ENCODE measurements at regions not wholly inside any gene's neighbourhood (a gene's known extent, or its start where the extent isn't known, plus 50 kb on each side); places are given as distances from the start of the nearest gene placed in this dataset.

- DNase-seq (ENCODE audit: low read depth in 2 of 2), result no peak
Measured at GRCh38 chr21:15526798-15527197, 203.0 kb upstream of the USP25 start.

- no peak for DNase-seq (ENCODE audit: low read depth in 2 of 2)
Measured at GRCh38 chr21:15528346-15528745, 201.4 kb upstream of the USP25 start.

- DNase-seq (ENCODE audit: low read depth in 2 of 2), result no peak
Measured at GRCh38 chr21:15531986-15532385, 197.8 kb upstream of the USP25 start.

DNA sequence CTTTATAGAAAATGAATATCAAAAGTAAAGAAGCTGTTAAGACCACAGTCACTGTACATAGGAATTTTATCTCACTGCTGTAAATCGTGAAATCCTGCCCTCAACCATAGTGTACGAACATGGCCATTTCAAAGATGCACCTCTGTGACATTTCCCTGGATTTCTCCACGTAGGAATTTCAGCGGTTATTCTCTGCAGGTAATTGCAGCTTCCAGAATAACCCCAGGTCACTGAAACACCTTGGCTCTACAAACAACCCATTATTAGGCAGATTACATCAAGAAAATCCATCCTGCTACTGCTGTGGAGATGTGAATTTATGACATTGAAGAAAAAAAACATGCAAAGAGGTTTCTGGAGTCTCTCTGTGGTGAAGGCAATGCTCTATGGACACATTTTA lies 196.2 kb upstream of the USP25 start:
- DNase-seq (ENCODE audit: low read depth in 2 of 2), result no peak

DNA sequence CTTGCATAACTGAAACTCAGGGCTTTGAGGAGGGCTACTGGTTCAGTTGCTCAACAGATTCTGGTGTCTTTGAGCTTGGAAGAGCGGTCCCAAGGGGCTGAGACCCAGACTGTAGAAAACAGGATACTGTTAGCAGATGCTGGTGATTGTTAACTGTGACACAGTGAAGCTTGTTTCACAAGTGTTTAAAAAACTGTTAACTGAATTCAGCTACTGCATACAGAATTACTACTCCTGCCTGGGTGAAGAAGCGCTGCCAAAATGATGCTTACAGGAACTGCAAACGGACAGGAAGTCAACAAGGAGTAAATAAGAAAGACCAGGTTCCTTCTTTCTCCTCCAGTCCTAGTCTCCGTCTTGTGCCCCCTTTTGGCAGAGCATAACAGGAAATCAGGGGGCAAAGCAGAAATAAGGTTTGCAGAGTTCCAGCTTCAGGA lies 195.3 kb upstream of the USP25 start:
- DNase-seq (ENCODE audit: low read depth in 2 of 2), result no peak

DNA sequence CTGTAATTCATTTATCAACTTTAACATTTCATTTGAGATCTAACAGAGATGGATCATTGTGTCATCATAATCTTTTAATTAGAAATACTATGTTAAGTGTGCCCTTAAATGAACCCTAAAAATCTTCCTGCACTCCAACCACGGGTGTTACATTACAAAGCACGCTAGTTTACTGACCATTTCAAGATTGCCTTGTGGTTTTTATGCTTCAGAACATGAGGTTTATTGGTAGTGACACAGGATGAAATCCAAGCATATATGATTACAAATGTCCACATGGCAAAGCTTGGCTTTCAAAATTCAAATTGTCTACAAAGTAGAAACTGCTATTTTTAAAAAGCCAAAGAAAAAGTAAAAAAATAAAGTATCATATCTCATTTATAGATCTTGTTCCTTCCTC lies 190.4 kb upstream of the USP25 start:
- DNase-seq (ENCODE audit: low read depth in 2 of 2), result no peak

DNA sequence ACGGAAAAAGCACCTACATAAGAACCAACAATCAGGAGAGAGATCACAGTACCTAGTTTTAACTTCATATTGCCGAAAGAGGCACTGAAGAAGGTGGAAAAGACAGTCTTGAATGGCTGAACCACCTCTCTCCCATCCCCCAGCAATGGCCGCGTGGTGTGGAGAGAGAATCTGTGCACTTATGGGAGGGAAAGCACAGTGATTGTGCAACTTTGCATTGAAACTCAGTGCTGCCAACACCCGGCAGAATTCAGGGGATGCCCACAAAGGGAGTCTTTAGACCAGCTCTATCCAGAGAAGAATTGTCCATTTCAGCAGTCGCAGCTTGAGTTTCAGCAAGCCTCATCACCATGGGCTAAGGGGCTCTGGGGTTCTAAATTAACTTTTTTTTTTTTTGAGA lies 186.3 kb upstream of the USP25 start:
- no peak for DNase-seq (ENCODE audit: low read depth in 2 of 2)

GRCh38 chr21:15549671-15550070 lies 180.1 kb upstream of the USP25 start:
- DNase-seq (ENCODE audit: low read depth in 2 of 2), result no peak

DNA sequence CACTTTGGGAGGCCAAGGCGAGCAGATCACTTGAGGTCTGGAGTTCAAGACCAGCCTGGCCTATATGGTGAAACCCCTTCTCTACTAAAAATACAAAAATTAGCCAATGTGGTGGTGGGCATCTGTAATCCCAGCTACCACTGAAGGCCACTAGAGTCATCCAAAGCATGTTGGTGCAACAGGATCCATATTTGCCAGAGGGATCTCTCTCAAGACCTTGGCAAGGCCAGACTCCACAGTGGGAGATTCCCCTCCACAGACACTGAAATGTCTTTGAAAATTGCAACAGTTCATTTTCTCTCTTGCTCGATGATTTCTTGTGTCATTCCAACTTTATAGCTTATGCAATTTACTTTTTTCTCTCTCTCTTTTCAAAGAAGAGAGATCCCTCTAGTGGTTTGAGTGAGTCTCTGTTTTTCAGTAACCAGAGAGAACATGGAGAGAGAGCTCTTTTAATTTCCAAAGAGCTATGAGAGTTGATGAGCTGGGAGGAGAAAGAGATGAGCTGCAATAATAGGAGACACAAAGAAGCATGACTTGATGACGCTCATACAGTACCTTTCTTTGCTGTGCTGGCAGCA lies 176.8 kb upstream of the USP25 start:
- DNase-seq (ENCODE audit: low read depth in 2 of 2), result no peak

DNA sequence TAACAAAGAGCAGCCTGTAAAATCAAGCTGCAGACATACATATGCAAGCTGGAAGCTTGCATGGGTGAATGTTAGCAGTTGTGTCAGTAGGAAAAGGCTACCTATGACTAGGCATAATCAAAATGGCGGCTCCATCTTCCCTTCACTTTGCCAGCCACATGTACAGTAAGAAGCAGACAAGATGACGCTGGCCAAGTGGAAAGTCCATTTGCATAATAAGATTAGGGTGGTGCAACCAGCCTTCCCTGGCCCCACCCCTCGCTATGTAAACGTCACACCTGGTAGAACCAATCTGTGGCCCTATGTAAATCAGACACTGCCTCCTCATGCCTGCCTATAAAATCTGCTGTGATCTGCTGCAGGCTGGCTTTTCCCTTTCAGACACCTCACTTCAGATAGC lies 171.9 kb upstream of the USP25 start:
- no peak for DNase-seq (ENCODE audit: low read depth in 2 of 2)

DNA sequence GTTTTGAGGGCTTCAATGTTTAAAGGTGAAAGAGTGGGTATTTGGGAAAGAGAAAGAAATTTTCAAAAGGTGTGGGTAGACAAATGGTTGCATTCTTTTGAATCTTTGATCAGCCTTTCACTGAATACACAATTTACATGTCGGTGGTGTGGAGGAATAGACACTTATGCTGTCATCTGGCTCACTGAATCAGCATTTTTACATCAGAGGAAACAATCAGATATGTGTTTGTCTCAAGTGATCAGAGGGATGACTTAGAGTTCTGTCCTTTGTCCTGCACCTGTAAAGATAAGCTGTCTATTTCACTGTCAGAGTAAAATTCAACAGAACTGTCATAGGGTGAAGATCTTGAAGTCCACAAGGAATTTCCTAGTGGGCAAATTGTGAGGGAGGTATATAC lies 170.9 kb upstream of the USP25 start:
- DNase-seq (ENCODE audit: low read depth in 2 of 2), result no peak

- DNase-seq (ENCODE audit: low read depth in 2 of 2), result no peak
Measured at GRCh38 chr21:15559660-15560059, 170.1 kb upstream of the USP25 start.

DNA sequence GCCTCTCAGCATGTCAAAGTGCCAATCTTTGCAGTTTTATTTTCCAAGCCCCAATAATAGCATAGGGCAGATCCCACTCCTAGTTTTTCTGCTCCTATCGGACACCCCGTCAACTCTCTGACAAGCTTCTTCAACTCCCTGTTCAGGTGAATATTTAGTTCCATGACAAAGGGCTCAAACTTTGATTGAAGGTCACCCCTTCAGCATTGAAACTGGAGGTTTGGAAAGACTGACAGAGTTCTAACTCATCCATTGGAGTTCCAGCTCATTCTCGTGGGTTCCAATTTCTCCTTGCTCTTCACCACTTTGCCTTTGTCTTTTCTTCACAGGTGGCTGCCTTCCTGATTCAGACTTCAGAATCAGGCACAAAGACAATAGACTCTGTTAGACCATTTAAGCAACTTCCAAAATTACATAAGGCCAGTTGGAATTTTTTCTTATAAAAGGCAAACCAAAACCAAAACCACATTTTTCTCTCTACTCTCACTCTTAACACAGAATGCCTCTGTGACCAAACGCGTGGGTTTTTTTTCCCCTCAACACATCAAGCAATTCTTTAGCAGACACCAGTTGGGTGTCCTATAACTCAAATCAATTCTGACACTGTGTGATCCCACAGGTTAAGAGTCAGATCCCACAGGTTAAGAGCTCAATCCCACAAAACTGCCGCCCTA lies 169.3 kb upstream of the USP25 start:
- no peak for DNase-seq (ENCODE audit: low read depth in 2 of 2)

GRCh38 chr21:15562748-15563147 lies 167.0 kb upstream of the USP25 start:
- DNase-seq (ENCODE audit: low read depth in 2 of 2), result no peak

- no peak for DNase-seq (ENCODE audit: low read depth in 2 of 2)
Measured at GRCh38 chr21:15564907-15565306, 164.9 kb upstream of the USP25 start.

GRCh38 chr21:15566703-15567102 lies 163.1 kb upstream of the USP25 start:
- DNase-seq (ENCODE audit: low read depth in 2 of 2), result no peak

- no peak for DNase-seq (ENCODE audit: low read depth in 2 of 2)
Measured at GRCh38 chr21:15567191-15567590, 162.6 kb upstream of the USP25 start.

DNA sequence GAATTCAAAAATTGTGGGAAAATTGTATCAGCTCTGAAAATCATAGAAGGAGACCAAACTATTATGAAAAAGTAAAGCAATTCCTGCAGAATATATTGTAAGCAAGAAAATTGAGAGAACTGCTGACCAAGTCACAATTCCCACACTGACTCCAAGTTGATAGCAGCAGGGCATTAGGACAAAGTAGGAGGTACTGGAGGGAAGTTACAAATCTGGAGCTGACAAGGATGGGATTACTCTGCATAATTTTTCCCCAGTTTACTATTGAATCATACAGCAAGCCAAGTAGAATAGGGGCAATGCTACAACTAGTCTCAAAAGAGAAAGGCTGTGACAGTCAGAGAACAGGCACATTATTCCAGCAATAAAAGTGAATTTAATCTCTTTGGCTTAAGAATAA lies 161.3 kb upstream of the USP25 start:
- no peak for DNase-seq (ENCODE audit: low read depth in 2 of 2)

DNA sequence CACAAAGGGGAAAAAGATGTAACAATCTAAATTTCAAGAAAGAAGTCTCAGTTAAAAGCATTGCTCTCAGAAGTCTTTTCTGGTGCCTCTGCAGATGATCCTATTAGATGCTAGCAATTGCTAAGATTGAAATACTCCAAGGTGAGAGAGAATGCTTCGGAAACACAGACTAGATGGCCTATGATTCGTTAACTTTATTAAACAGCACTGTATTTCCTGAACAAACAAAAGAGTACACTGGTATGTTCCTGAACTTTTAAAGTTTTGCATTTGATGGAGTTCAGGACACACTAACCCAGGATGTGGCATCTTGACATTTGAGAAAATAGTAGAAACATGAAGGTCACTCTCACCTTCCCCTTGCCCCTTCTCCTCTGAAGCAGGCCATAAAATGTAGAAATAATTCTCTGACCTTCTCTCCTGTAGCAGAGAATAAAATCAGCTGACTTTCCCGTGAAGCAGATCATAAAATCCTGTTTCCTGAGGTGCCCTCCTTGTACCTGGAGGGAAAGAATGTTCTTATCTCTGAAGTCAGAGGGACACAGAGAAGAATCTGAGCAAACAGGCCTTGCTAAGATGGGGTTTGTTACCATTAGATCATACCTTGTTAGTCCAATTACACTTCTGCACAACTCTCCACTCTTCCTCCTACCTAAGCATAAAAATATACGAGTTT lies 142.9 kb upstream of the USP25 start:
- no peak for DNase-seq (ENCODE audit: low read depth in 2 of 2)

GRCh38 chr21:15592271-15592860 lies 137.4 kb upstream of the USP25 start:
- DNase-seq (ENCODE audit: low read depth in 2 of 2), result no peak

- DNase-seq (ENCODE audit: low read depth in 2 of 2), result no peak
Measured at GRCh38 chr21:15592957-15593356, 136.8 kb upstream of the USP25 start.

DNA sequence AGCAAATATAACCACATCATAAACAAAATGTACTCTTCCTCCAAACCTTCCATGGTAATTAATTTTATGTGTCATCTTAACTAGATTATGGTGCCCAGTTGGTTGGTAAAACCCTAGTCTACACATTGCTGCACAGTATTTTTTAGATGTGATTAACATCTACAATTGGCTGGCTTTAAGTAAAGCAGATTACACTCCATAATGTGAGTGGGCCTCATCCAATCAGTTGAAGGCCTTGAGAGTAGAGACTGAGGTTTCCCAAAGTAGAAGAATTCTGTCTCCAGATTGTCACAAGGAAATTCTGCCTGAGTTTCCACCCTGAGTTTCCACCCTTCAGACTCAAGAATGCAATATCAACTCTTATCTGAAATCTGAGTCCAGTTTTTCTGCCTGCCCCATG lies 128.4 kb upstream of the USP25 start:
- no peak for DNase-seq (ENCODE audit: low read depth in 2 of 2)

DNA sequence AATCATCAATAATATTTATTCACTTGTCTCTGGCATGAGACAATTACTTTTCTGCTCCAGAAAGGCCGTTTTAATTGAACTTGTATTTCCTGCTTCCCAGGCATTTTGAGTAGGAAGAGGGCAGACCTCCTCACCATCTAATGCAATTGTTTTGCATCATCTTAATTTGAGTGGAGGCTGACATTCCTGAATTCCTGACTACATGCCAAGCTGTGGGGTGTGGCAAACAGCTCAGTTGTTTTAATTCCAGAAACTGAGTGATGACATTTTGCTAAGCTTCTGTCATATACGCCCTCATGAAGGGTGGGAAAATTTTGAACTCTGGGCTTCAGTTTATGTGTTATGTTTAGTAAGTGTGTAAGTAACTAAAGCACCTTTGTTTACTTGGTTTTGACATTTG lies 125.4 kb upstream of the USP25 start:
- DNase-seq (ENCODE audit: low read depth in 2 of 2), result no peak
